Activated naive CD8-positive, alpha-beta T cell treated with anti-CD3 and anti-CD28 coated beads, Interleukin-2, amount 50 U/mL, for 24 hours (primary cell): ENCODE measurements at regions not wholly inside any gene's neighbourhood (a gene's known extent, or its start where the extent isn't known, plus 50 kb on each side); places are given as distances from the start of the nearest gene placed in this dataset.

Source experiments
- ATAC-seq: fragments of 150-1000 bp; cut with Tn5 transposase; one replicate; pipeline ENCODE4 v1.10.0; 2021
- DNase-seq: peaks from one replicate; pipeline ENCODE4 v3.0.0; 2021
- H3K27ac Mint-ChIP-seq: one replicate; pipeline ENCODE4 v1.8.0; 2021; ENCODE audit warnings: mild to moderate bottlenecking, mixed read lengths
- H3K27me3 Mint-ChIP-seq: one replicate; pipeline ENCODE4 v1.8.0; 2021; ENCODE audit warnings: mixed read lengths
- H3K36me3 Mint-ChIP-seq: one replicate; pipeline ENCODE4 v1.8.0; 2021; ENCODE audit warnings: low read depth, mixed read lengths
- H3K4me1 Mint-ChIP-seq: one replicate; pipeline ENCODE4 v1.8.0; 2021; ENCODE audit warnings: mixed read lengths
- H3K4me3 Mint-ChIP-seq: one replicate; pipeline ENCODE4 v1.8.0; 2021; ENCODE audit warnings: mild to moderate bottlenecking, moderate library complexity, mixed read lengths
- H3K9me3 Mint-ChIP-seq: one replicate; pipeline ENCODE4 v1.8.0; 2021; ENCODE audit warnings: mixed read lengths

DNA sequence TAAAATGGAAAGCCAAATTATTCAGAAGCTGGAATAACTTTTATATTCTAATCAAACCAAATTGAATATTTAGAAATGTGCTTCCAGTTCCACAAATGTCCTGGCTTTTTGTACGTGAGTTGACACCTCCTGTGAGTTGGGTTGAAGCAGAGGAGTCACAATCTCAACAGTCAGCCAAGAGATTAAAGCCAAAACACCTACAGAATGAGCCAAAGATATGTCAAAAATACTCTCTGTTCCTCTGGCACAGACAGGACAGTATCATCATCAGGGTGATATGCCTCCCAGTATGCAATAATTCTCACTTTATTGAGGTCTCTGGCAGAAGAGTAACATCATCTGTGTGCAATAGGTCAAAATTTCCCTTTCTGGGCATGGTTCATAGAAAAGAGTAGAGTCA is 914.3 kb upstream of the AMELY start:
- no peaks in the 10 kb centered on the region for H3K27me3 Mint-ChIP-seq
- no peak overlapping the region for H3K27ac Mint-ChIP-seq
- H3K9me3 Mint-ChIP-seq, result no peaks in the 10 kb centered on the region
- H3K4me3 Mint-ChIP-seq, result no peak overlapping the region
- DNase-seq, result no peak
- H3K36me3 Mint-ChIP-seq, result no peaks in the 10 kb centered on the region
- H3K4me1 Mint-ChIP-seq, result no peaks in the 10 kb centered on the region
- ATAC-seq, result no peak

DNA sequence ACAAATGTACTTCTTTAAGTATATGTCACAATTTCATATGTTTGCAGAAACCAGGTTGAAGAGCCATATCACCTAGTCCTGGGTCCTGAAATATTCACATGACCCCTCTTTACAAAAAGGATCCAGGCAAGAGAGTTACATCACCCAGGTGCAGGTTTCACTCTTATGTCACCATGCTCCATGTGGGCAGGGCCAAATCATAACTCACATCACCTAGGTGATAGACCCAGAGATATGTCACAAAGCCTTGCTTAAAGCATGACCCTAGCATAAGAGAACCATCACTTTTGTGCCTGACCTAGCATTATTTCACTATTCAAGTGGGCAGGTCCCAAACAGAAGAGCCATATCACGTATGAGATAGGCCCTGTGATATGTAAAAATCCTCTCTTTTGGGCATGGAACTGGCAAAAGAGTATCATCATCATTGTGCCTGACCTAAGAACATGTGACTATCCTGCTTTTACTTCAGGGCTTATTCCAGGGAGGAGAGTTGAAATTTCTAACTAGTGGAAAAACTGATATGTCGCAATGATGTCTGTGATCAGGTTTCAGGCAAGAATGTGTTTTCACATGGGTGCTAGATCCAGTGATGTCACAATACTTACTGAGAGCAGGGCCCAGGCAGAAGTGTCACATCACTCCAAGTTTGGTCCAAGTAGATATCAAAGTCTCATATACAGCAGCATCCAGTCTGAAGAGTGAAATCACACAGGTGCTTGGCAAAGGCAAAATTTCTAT is 909.9 kb upstream of the AMELY start:
- H3K27ac Mint-ChIP-seq, result no peak overlapping the region
- DNase-seq (no peak), ATAC-seq (no peak)
- no peaks in the 10 kb centered on the region for H3K36me3 Mint-ChIP-seq
- H3K27me3 Mint-ChIP-seq, result no peaks in the 10 kb centered on the region
- no peaks in the 10 kb centered on the region for H3K9me3 Mint-ChIP-seq
- H3K4me3 Mint-ChIP-seq, result no peak overlapping the region
- H3K4me1 Mint-ChIP-seq, result no peaks in the 10 kb centered on the region

DNA sequence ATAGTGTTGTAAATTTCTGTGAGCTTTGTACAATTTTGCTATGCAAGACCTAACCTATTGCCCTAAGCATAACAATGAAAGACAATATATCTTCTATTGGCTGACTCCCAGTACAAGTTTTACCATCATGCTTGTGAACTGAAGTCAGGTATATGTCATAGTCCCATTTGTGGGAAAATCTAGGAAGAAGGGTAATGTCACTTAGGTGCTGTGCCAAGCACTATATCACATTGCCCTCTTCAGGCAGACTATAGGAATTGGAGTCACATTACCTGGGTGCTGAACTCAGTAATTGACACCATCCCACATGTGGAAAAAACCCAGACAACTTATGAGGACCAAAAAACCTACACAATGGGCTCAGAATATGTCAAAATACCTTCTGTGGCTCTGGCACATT is 907.4 kb upstream of the AMELY start:
- no peaks in the 10 kb centered on the region for H3K27me3 Mint-ChIP-seq
- no peak overlapping the region for H3K27ac Mint-ChIP-seq
- H3K4me1 Mint-ChIP-seq, result no peaks in the 10 kb centered on the region
- no peaks in the 10 kb centered on the region for H3K9me3 Mint-ChIP-seq
- no peak for ATAC-seq
- no peaks in the 10 kb centered on the region for H3K36me3 Mint-ChIP-seq
- DNase-seq, result no peak
- H3K4me3 Mint-ChIP-seq, result no peak overlapping the region

DNA sequence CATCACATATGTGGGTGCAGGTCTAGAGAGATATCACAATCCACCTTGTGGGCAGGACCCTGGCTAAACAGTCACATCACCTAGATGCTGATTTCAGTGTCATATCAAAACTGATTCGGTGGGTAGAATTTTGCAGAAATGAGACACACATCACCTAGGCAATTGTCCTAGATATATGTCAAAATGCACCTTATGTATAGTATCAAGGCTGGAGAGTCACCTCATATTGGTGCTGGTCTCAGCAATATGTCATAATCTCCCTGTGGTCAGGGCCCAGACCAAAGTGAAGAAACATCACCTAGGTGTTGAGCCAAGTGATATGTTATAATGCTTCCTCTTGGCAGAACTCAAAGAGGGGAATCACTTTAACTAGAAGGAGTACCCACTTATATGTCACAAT is 905.0 kb upstream of the AMELY start:
- Mint-ChIP-seq H3K27ac (no peak overlapping the region), H3K4me3 (no peak overlapping the region), H3K9me3 (no peaks in the 10 kb centered on the region)

DNA sequence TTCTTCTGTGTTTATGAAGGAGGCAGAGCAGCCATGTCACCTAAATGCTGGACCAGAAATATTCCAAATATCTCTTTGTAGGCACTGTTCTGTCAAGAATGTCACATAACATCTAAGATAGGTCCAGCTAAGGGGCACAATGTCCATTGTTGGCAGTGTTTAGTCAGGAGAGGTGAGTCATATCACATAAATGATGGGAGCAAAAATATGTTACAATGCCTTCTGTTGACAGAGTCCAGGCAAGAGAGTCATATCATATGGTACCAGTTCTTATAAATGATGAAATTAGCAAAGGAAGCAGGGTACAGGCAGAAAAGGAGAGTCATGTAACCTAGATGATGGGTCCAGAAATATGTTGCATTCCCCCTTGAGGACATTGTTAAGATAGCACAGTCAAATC is 904.4 kb upstream of the AMELY start:
- H3K4me1 Mint-ChIP-seq, result no peaks in the 10 kb centered on the region
- no peaks in the 10 kb centered on the region for H3K36me3 Mint-ChIP-seq
- H3K9me3 Mint-ChIP-seq, result no peaks in the 10 kb centered on the region
- DNase-seq, result no peak
- no peak for ATAC-seq
- H3K27ac Mint-ChIP-seq, result no peak overlapping the region
- H3K27me3 Mint-ChIP-seq, result no peaks in the 10 kb centered on the region
- no peak overlapping the region for H3K4me3 Mint-ChIP-seq

More for the DNA sequence above, 905.0 kb upstream of the AMELY start:
- ATAC-seq (no peak), DNase-seq (no peak)
- Mint-ChIP-seq H3K36me3 (no peaks in the 10 kb centered on the region), H3K4me1 (no peaks in the 10 kb centered on the region), H3K27me3 (no peaks in the 10 kb centered on the region)

DNA sequence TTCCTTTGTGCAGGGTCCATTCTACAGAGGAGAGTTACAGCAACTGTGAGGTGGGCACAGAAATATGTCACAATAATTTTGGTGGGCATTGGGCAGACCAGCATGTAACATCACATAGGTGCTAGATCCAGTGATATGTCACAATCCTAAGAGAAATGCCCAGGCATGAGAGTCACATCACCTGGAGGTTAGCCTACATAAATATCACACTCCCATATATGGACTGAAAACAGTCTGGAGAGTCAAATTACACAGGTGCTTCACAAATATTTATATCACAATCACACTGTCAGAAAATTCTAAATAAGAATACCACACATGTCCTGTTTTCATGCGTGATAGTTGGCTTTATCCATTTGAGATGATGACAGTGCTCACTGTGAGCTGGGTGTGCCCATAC is 903.7 kb upstream of the AMELY start:
- no peak overlapping the region for H3K27ac Mint-ChIP-seq

DNA sequence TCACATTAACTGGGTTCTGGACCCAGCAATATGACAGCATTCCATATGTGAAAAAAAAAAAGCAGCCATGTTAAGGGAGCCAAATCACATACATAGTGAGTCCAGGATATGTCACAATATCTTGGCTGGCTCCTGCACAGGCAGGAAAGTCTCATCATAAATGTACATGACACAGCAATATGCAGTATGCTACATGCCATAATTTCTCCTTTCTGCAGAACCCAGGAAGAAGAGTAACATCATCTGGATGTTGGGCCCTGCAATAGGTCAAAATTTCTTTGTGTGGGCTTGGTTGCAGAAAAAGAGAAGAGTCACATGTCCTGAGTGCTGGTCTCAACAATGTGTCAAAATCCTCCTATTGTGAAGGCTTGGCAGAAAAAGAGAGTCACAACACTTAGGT is 902.8 kb upstream of the AMELY start:
- H3K27me3 Mint-ChIP-seq, result no peaks in the 10 kb centered on the region
- no peak for DNase-seq
- H3K27ac Mint-ChIP-seq, result no peak overlapping the region
- no peaks in the 10 kb centered on the region for H3K4me1 Mint-ChIP-seq
- no peaks in the 10 kb centered on the region for H3K36me3 Mint-ChIP-seq
- no peak overlapping the region for H3K4me3 Mint-ChIP-seq
- H3K9me3 Mint-ChIP-seq, result no peaks in the 10 kb centered on the region
- no peak for ATAC-seq

More for the DNA sequence above, 903.7 kb upstream of the AMELY start:
- no peak overlapping the region for H3K4me3 Mint-ChIP-seq
- H3K4me1 Mint-ChIP-seq, result no peaks in the 10 kb centered on the region
- no peaks in the 10 kb centered on the region for H3K9me3 Mint-ChIP-seq
- no peaks in the 10 kb centered on the region for H3K36me3 Mint-ChIP-seq
- no peak for ATAC-seq
- no peak for DNase-seq
- H3K27me3 Mint-ChIP-seq, result no peaks in the 10 kb centered on the region

DNA sequence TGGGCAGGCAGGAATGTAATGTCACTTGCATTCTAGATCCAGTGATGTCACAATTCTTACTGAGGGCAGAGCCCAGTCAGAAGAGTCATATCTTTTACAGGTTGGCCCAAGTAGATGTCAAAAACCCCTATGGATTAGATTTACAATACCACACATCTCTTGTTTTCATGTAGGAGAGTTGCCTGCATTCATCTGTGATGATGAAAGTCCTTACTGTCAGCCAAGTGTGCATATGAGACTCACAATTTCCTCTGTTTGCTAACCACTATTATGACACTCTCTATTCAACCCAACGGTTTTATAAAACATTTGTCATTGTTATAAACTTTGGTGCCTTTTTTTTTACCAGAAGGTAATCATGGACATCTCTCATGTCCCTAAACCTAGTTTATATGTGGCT is 898.8 kb upstream of the AMELY start:
- DNase-seq (no peak), ATAC-seq (no peak)
- H3K27ac Mint-ChIP-seq, result no peak overlapping the region

DNA sequence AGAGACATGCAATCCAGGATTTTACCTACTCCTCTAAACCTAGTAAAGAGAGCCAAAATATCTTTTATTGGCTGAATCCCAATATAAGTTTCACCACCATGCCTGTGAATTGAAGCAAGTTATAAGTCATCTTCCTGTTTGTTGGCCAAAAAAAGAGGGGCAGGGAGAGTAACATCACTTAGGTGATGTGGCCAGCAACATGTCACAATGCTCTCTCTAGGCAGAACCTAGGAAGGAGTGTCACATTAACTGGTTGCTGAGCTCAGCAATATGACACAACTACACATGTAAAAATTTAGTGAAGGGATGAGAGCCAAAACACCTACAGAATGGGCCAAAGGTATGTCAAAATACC is 895.9 kb upstream of the AMELY start:
- no peaks in the 10 kb centered on the region for H3K4me1 Mint-ChIP-seq
- no peak for DNase-seq
- H3K27me3 Mint-ChIP-seq, result peaks cover 2% of the 10 kb centered on the region
- no peaks in the 10 kb centered on the region for H3K36me3 Mint-ChIP-seq
- no peaks in the 10 kb centered on the region for H3K9me3 Mint-ChIP-seq
- no peak overlapping the region for H3K4me3 Mint-ChIP-seq
- ATAC-seq, result no peak
- no peak overlapping the region for H3K27ac Mint-ChIP-seq

More for the DNA sequence above, 898.8 kb upstream of the AMELY start:
- H3K27me3 Mint-ChIP-seq, result no peaks in the 10 kb centered on the region
- H3K36me3 Mint-ChIP-seq, result no peaks in the 10 kb centered on the region
- H3K4me1 Mint-ChIP-seq, result no peaks in the 10 kb centered on the region
- no peaks in the 10 kb centered on the region for H3K9me3 Mint-ChIP-seq
- no peak overlapping the region for H3K4me3 Mint-ChIP-seq

DNA sequence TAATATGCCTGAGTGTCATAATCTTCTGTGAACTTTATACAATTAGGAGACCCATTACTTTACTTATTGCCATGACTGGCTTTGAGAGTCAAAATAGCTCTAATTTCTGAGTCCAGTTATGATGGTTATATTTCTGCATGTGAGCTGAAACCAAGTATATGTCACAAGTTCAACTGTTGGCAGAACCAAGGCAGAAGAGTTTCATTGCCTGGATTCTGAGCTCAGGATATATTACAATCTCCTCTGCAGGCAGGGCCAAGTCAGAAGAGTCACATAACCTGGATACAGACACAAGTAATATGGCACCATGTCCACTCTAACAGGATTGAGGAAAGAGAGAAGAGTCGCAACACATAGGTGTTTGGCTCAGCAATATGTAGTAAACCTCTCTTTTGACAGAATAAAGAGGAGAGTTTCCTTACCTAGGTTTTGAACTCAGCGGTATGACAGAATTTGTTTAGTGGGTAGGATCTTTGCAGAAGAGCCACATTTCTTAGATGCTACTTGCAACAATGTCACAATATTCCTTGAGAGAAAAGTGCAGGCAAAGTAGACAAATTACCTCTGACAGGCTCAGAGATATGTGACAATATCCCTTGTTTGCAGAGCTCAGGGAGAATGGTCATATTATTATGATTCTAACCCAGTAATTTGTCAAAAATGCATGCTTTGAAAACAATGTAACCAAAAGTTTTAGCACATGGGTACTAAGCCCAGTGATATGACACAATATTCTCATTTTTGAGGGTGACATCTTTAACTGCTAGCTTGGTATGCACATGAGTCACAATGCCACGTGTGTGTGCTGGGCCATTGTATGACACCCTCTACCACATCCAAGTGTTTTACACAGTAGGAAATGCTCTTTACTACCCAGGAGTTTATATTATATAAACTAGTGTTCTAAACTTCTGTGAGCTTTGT is 895.3 kb upstream of the AMELY start:
- no peaks in the 10 kb centered on the region for H3K36me3 Mint-ChIP-seq
- H3K27ac Mint-ChIP-seq, result no peak overlapping the region
- H3K4me3 Mint-ChIP-seq, result no peak overlapping the region
- ATAC-seq (no peak), DNase-seq (no peak)
- no peaks in the 10 kb centered on the region for H3K9me3 Mint-ChIP-seq
- H3K27me3 Mint-ChIP-seq, result peaks cover 2% of the 10 kb centered on the region
- no peaks in the 10 kb centered on the region for H3K4me1 Mint-ChIP-seq

DNA sequence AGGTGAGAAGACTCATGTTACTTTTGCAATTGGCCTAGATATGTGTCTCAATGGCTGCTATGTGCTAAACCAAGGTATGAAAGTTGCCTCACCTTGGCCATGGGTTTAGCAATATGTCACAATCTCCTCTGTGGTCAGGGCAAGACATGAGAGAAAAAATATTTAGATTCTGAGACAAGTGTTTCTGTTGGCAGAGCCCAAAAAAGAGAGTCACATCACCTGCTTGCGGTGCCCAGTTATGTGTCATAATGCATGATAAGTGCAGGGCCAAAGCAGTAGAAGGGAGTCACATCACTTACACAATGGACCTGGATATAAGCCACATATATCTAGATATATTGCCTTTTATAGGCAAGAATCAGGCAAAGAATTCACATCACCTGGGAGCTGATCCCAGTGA is 894.1 kb upstream of the AMELY start:
- no peak overlapping the region for H3K27ac Mint-ChIP-seq
- peaks cover 3% of the 10 kb centered on the region for H3K9me3 Mint-ChIP-seq
- DNase-seq (no peak), ATAC-seq (no peak)
- no peak overlapping the region for H3K4me3 Mint-ChIP-seq
- H3K27me3 Mint-ChIP-seq, result peaks cover 4% of the 10 kb centered on the region
- H3K4me1 Mint-ChIP-seq, result no peaks in the 10 kb centered on the region
- H3K36me3 Mint-ChIP-seq, result no peaks in the 10 kb centered on the region

DNA sequence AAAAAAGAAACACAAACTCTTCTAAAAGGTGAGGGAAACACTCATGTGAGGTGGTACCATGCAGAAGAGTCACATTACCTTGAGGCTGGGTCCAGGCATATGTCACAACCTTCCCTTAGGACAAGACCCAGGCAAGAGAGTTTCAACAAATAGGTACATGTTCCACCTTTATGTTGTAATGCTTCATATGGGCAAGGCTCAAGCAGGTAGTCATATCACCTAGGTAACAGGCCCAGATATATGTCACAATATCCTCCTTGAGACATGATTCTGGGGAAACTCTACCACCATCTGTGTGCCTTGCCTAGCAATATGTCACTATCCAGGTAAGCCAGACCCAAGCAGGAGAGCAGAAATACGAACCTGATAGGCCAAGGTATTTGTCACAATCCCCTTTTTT is 892.2 kb upstream of the AMELY start:
- ATAC-seq, result no peak
- Mint-ChIP-seq H3K4me3 (no peak overlapping the region), H3K27me3 (peaks cover 5% of the 10 kb centered on the region), H3K36me3 (no peaks in the 10 kb centered on the region), H3K9me3 (peaks cover 3% of the 10 kb centered on the region), H3K4me1 (no peaks in the 10 kb centered on the region), H3K27ac (no peak overlapping the region)
- DNase-seq, result no peak

DNA sequence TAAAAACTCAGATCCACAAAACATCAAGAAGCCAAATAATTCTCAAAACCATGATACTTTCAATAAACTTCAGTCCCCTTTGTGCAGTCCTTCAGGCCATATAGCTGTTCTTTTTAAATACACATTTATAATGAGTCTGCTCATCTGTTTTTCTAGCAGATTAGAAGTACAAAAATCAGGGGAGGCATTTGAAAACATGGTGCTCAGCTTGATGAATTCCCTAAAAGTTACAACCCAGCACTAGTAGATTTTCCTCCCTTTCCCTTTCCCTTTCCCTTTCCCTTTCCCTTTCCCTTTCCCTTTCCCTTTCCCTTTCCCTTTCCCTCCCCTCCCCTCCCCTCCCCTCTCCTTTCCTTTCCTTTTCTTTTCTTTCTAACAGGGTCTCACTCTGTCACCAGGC is 884.6 kb upstream of the AMELY start:
- Mint-ChIP-seq H3K27ac (no peak overlapping the region), H3K36me3 (no peaks in the 10 kb centered on the region), H3K27me3 (peaks cover 3% of the 10 kb centered on the region), H3K9me3 (peaks cover 3% of the 10 kb centered on the region), H3K4me3 (no peak overlapping the region), H3K4me1 (peaks cover 4% of the 10 kb centered on the region)
- DNase-seq, result no peak
- ATAC-seq, result no peak

DNA sequence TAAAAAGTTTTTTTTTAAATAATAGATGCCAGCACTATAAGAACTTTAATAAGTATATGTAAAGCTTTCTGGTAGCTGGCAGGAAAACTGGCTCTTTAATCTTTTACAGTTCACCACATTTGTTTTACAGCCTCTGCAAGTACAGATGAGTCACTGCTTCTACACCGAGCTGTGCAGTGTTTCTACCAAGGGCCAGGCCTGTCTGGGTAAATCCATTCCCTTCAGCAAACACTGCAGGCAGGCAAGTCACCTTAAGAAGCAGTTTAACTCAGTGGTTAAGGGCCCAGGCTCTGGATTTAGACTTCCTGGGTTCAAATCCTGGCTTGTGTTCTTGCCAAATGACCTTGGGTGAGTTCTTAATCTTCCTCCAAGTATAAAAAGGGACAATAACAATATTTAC is 882.9 kb upstream of the AMELY start:
- Mint-ChIP-seq H3K27ac (no peak overlapping the region), H3K9me3 (no peaks in the 10 kb centered on the region), H3K4me3 (no peak overlapping the region), H3K27me3 (no peaks in the 10 kb centered on the region), H3K36me3 (no peaks in the 10 kb centered on the region), H3K4me1 (peaks cover 4% of the 10 kb centered on the region)
- ATAC-seq, result peak; percentile 69
- peak; percentile 2 for DNase-seq

DNA sequence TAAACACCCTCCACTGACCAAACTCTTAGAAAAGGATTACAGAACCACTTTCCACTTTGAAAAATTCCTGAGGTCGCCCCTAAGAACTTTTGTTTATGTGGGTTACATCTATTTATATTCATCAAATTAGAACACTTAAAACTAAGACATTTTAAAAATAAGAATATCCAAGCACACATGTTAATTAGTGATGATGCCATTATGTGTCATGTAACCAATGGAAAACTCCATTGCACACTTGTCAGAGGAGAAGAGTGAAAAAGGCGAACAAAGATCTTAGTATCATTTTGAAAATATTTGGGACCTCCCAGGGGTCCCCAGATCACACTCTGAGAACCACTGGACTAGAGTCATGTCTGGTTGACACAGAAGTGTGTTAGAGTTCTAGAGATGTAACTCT is 882.4 kb upstream of the AMELY start:
- no peak overlapping the region for H3K27ac Mint-ChIP-seq
- H3K27me3 Mint-ChIP-seq, result no peaks in the 10 kb centered on the region
- DNase-seq (no peak), ATAC-seq (no peak)
- H3K36me3 Mint-ChIP-seq, result no peaks in the 10 kb centered on the region
- peaks cover 4% of the 10 kb centered on the region for H3K4me1 Mint-ChIP-seq
- no peak overlapping the region for H3K4me3 Mint-ChIP-seq
- no peaks in the 10 kb centered on the region for H3K9me3 Mint-ChIP-seq
